HUES64 (cell line): ENCODE measurements at regions not wholly inside any gene's neighbourhood (a gene's known extent, or its start where the extent isn't known, plus 50 kb on each side); places are given as distances from the start of the nearest gene placed in this dataset.

Experiments used
- H3K27ac ChIP-seq: 2 replicates; pipeline ENCODE4 v1.7.0; 2013; ENCODE audit warnings: low read depth, low read length, inconsistent platforms
- H3K27me3 ChIP-seq: 2 replicates; pipeline ENCODE4 v1.6.1; 2013; ENCODE audit warnings: mild to moderate bottlenecking, low read length; ENCODE audit not compliant: insufficient read depth
- H3K36me3 ChIP-seq: 2 replicates; pipeline ENCODE4 v1.6.1; 2013; ENCODE audit warnings: mild to moderate bottlenecking, low read length; ENCODE audit not compliant: insufficient read depth
- H3K4me1 ChIP-seq: 2 replicates; pipeline ENCODE4 v1.6.1; 2013; ENCODE audit warnings: mild to moderate bottlenecking, low read length, moderate library complexity; ENCODE audit not compliant: insufficient read depth
- H3K4me3 ChIP-seq: 2 replicates; pipeline ENCODE4 v1.5.1; 2013; ENCODE audit warnings: mild to moderate bottlenecking, low read length, moderate library complexity
- H3K9ac ChIP-seq: 2 replicates; pipeline ENCODE4 v1.6.1; 2013; ENCODE audit warnings: mild to moderate bottlenecking, low read depth, low read length
- H3K9me3 ChIP-seq: 2 replicates; pipeline ENCODE4 v1.6.1; 2013; ENCODE audit warnings: low read depth, low read length; ENCODE audit not compliant: insufficient read depth
- WGBS: fragments of 150-250, 120-280 bp; methylation state at CpG from one replicate; pipeline ENCODE4 v1.1.7; 2013; ENCODE audit warnings: missing lambda C conversion rate; 5-methylcytosine and 5-hydroxymethylcytosine counted together

DNA sequence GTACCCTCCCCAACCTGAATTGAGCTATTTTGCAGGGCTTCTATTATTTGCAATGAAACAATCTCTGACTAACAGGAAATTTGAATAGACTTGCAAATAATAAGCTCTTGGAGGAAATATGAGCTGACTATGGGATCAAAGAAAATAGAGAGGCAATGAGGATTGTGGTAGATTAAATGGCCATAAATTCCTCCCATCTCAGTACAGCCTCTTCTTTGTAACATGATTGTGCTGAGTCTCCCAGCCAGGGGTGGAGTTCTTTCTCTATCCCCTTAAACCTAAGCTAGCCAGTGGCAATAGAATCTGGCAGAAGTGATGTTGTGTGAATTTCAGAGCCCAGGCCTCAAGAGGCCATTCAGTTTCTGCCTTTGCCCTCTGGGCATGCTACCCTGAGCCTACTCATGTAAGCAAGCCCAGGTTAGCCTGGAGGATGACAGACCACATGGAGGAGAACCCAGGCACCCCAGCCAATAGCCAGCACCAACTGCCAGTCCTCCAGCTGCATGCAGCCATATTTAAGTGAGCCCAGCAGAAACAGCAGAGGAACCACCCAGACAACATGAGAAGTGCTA is 86.8 kb upstream of the TP53I11 start:
- Histone ChIP-seq H3K36me3 (no peaks in the 10 kb centered on the region), H3K27me3 (no peaks in the 10 kb centered on the region), H3K9me3 (peaks cover 4% of the 10 kb centered on the region; the same call in 1 of the 2 replicates), H3K4me1 (no peaks in the 10 kb centered on the region), H3K9ac (no peak overlapping the region), H3K4me3 (no peak overlapping the region), H3K27ac (no peak overlapping the region)

DNA sequence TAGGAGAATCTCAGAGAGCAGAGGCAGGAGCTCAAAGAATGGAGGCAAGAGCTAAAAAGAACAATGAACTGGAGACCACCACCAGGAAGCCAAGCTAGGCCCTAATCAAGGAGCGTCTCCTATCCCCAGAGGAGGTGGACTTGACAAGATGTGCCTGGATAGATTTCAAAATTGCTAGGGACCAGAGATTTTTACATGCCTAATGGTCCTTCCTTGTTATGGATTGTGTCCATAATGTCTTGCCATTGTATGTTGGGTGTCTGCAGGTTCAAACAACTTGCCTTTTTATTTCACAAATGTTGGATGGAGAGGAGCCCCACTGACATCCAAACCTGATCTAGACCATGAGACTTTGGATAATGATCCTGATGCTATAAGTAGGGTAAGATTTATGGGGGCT is 88.2 kb upstream of the TP53I11 start:
- Histone ChIP-seq H3K4me3 (no peak overlapping the region), H3K36me3 (no peaks in the 10 kb centered on the region), H3K9ac (no peak overlapping the region), H3K27ac (no peak overlapping the region), H3K27me3 (no peaks in the 10 kb centered on the region), H3K4me1 (no peaks in the 10 kb centered on the region), H3K9me3 (peaks cover 4% of the 10 kb centered on the region; the same call in 1 of the 2 replicates)
- 100% methylated on average over 1 of the region's 1 CpG for WGBS

DNA sequence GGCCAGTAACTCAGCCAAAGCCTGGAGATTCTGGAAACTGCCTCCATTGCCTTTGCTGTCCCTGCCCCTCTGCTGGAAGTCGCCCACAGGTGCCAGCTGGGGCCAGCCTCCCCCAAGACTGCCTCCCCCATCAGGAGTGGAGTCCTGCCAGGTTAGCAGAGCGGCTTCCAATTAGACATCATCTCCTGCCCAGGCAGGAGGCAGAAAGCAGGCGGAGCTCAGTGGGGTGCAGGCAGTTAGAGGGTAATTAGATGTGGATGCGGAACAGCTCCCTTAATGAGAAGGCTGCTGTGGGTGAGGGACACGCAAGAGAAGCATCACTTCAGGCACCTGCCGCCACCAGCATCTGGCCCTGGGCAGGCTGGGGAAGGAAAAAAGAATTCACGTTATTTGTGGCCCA is 90.9 kb upstream of the TP53I11 start:
- Histone ChIP-seq H3K27ac (no peak overlapping the region), H3K27me3 (no peaks in the 10 kb centered on the region), H3K9ac (no peak overlapping the region), H3K4me1 (no peaks in the 10 kb centered on the region; the same call in 1 of the 2 replicates), H3K9me3 (peaks cover 4% of the 10 kb centered on the region; the same call in 1 of the 2 replicates), H3K36me3 (no peaks in the 10 kb centered on the region), H3K4me3 (no peak overlapping the region)
- 84% methylated on average over 6 of the region's 7 CpGs for WGBS

DNA sequence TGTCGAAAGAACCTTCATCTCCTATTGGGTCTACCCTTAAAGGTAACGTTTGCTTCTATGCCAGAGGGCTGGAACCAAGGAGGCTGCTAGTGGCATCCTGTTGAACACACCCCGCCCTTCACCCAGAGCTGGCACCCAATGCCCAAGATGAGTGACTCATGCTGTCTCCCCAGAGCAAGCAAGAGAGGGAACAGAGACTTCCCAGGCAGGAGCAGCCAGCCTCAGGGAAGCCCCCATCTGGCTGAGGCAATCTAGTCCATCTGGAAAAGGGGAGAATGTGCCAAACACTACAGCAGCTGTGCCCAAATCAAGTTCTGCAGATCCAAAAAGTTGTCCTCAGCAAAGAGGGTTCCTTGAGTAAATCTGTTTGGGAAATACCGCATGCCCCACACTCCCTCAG is 91.9 kb upstream of the TP53I11 start:
- peaks cover 4% of the 10 kb centered on the region; the same call in 1 of the 2 replicates for H3K9me3 ChIP-seq
- H3K9ac ChIP-seq = no peak overlapping the region
- no peaks in the 10 kb centered on the region for H3K36me3 ChIP-seq
- 92% methylated on average over 4 of the region's 4 CpGs for WGBS
- no peaks in the 10 kb centered on the region for H3K27me3 ChIP-seq
- no peak overlapping the region for H3K27ac ChIP-seq
- H3K4me1 ChIP-seq = no peaks in the 10 kb centered on the region; the same call in 1 of the 2 replicates
- H3K4me3 ChIP-seq = no peak overlapping the region

DNA sequence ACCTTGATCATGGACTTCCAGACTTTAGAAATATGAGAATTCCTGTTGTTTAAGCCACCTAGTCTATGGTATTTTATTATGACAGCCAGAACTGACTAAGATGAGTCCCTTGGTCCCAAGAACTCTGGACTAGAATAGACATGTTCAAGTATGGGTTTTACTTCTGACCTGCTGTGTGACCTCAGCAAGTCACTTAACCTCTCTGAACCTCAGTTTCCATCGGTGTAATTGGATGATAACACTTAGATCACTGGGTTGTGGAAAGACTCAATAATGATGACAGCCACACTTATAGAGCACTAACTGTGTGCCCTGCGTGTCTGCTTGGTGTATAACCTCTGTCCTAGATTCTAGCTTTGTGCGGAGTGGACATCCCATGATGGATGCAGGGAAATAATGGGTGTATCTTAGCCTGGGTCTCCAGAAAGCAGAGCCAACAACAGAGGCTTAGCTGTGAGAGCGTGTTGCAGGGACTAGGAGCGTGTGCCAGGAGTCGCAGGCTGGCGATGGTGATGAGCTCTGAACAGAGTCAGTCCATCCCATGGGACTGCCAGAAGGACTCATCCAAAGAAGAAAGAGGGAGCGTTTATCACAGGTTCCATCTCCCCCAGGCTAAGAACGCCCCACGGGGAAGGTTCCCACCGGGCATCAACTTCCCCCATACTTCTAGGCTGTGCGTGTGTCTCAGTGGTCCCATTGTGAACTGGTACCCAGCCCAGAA is 93.2 kb upstream of the TP53I11 start:
- WGBS = 90% methylated on average over 12 of the region's 12 CpGs

DNA sequence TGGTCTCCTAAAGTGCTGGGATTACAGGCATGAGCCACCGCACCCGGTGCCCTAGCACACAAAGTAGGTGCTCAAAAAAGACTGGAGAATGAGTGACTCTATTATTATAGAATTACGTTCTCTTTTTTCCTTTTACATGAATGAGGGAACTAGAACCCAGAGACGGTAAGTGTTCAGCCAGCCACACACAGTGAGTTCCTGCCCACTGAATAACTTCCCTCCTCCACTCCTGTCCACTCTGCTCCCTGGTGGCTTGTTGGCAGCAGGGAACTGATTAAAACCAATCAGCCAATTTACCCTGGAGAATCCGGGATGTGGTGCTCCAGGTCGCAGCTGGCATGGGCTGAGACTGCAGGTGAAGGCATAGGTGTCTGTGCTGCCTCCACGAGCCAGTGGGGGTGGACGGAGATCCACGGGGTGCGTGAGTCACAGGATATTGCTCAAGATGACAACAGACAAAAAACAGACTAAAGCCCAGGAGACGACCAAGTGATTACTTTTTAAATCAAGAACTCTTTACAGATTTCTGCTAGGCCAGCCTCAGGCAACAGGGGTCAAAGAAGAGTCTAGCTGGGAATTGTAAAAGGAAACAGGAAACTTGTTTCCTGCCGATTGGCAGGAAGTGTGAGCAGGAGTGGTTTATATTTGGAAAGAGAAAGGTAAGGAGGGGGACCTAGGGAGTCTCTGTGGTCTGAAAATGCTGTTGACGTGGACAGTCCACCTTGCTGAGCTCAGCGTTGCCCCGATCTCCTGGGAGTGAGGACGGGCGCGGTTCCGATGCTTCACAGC is 95.2 kb upstream of the TP53I11 start:
- H3K9ac ChIP-seq = no peak overlapping the region
- H3K27ac ChIP-seq = no peak overlapping the region
- no peaks in the 10 kb centered on the region for H3K9me3 ChIP-seq
- H3K36me3 ChIP-seq = no peaks in the 10 kb centered on the region
- no peak overlapping the region for H3K4me3 ChIP-seq
- 80% methylated on average over 19 of the region's 19 CpGs for WGBS
- no peaks in the 10 kb centered on the region for H3K27me3 ChIP-seq
- no peaks in the 10 kb centered on the region; the same call in 1 of the 2 replicates for H3K4me1 ChIP-seq

More for the DNA sequence above, 93.2 kb upstream of the TP53I11 start:
- no peaks in the 10 kb centered on the region; the same call in 1 of the 2 replicates for H3K4me1 ChIP-seq
- no peak overlapping the region for H3K9ac ChIP-seq
- no peak overlapping the region for H3K4me3 ChIP-seq
- no peaks in the 10 kb centered on the region for H3K27me3 ChIP-seq
- H3K9me3 ChIP-seq = 0 out of 2 replicates have a peak, but pooled peaks cover 2% of the 10 kb centered on the region
- no peaks in the 10 kb centered on the region for H3K36me3 ChIP-seq
- no peak overlapping the region for H3K27ac ChIP-seq

DNA sequence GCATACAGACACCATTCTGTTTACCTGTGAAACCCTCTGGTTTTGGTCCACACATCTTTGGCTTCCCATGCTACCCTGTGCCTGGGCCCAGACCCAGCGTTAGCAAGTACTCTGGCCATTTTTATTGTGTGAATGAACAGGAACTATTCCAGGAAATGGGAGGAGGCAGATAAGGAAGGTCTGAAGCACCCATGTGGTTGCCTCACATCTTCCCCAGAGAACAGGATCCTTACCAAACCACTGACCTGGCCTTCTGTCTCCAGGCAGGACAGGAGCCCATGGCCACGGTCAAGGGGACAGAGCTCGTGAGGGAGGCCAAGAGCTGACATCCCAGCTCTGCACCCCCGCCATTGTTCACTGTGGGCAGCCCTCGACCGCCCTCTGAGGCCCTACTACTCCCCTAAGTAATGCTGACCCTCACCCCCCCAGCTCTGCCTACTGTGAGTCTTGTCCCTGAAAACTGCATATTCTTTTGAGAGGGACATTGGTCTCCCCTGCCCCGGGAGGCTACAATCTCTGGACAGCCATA is 97.7 kb upstream of the TP53I11 start:
- Histone ChIP-seq H3K27me3 (no peaks in the 10 kb centered on the region), H3K9ac (no peak overlapping the region), H3K9me3 (no peaks in the 10 kb centered on the region), H3K4me1 (no peaks in the 10 kb centered on the region; the same call in 1 of the 2 replicates), H3K36me3 (no peaks in the 10 kb centered on the region), H3K4me3 (no peak overlapping the region), H3K27ac (no peak overlapping the region)
- 88% methylated on average over 7 of the region's 7 CpGs for WGBS

DNA sequence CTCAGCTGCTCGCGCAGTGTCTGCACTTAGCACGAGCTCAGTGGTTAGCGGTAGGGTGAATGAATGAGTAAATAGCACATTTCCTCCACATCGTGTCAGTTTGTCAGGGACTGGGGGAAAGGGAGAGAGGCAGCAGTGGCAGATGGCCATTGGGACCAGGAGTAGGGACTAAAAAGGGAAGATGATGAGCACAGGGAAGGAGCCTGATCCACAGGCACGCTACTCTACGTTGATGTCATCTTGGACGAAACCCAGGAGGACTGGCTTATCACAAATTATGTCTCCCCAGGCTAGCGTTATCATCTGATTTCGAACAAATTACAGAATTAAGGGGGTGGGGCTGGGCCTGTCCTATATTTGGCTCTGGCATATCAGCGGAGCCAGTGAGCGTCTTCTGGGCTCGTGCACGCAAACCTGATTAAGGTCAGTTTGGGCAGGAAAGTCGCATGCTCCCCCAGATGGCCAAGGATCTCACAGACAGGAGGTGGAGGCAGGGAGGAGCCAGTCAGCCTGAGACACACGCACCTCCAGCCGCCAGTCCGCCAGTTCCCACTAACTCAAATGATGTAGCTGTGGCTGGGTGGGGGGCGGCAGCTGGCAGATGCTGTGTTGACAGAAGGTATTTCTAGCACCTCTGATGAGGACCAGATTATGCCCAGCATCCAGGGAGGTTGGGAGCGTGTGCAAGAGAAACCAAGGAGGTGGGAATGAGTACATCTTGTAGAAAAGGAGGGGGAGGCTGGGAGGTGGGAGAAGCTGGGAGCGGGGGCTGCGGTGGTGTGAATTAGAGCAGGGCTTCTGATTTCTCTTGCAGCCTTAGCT is 97.4 kb upstream of the PRDM11 start:
- Histone ChIP-seq H3K4me1 (no peaks in the 10 kb centered on the region; the same call in 1 of the 2 replicates), H3K4me3 (no peak overlapping the region), H3K9ac (no peak overlapping the region), H3K27ac (no peak overlapping the region), H3K36me3 (no peaks in the 10 kb centered on the region), H3K9me3 (no peaks in the 10 kb centered on the region), H3K27me3 (no peaks in the 10 kb centered on the region)
- WGBS = 93% methylated on average over 22 of the region's 22 CpGs

DNA sequence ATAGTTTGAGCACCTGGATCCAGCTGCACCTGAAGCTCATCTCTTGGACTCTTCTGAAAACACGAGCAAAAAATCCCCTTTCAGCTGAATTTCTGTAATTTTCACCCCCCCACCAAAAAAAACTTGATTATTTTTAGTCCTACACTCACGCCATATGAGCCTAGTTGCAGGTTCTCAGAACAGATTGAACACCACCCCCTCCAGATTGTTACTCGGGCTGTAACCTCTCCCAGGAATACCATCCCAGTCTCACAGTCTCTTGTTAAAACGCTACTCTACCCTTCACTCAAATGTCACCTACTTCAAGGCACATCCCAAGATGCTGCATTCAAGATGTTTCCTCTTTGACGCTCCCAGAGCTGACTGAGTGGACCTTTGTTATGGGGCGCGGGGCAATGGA is 96.3 kb upstream of the PRDM11 start:
- Histone ChIP-seq H3K9me3 (no peaks in the 10 kb centered on the region), H3K27ac (no peak overlapping the region), H3K4me1 (no peaks in the 10 kb centered on the region; the same call in 1 of the 2 replicates), H3K4me3 (no peak overlapping the region), H3K36me3 (no peaks in the 10 kb centered on the region), H3K9ac (no peak overlapping the region), H3K27me3 (no peaks in the 10 kb centered on the region)
- 94% methylated on average over 7 of the region's 7 CpGs for WGBS

DNA sequence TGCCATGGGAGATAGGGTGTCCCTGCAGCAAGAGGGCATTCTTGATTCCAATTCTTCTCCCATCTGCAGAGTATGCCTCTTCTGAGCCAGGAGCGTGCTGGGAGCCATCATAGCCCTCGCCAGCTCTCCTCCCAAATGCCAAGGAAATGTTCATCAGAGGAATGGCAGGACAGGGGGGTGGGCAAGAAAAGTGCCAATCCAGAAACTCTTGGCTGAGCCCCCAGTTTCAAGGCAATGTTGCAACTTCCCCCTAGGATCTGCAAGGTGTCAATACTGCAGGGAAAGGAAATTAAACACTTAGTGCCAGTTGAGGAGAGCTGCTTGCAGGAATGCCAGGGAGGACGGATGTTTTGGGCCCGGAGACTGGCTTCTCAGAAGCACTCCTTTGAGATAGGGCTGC is 94.8 kb upstream of the PRDM11 start:
- Histone ChIP-seq H3K36me3 (no peaks in the 10 kb centered on the region), H3K4me1 (peaks cover 7% of the 10 kb centered on the region; the same call in 1 of the 2 replicates), H3K4me3 (no peak overlapping the region), H3K27ac (no peak overlapping the region), H3K27me3 (no peaks in the 10 kb centered on the region), H3K9ac (no peak overlapping the region), H3K9me3 (no peaks in the 10 kb centered on the region)
- WGBS = 95% methylated on average over 4 of the region's 4 CpGs
